Suprapubic skin (tissue), 4 donors: ENCODE measurements at regions not wholly inside any gene's neighbourhood (a gene's known extent, or its start where the extent isn't known, plus 50 kb on each side); places are given as distances from the start of the nearest gene placed in this dataset.

Experiments
- DNase-seq, 2 donors: peaks; one replicate each; pipeline ENCODE4 v3.0.0-alpha.2; 2019; ENCODE audit warnings: low spot score in 2 of 2
- H3K27ac ChIP-seq: fragments of 200-600 bp; sonication (generic); one replicate; pipeline ENCODE4 v1.5.1; 2019
- H3K27me3 ChIP-seq: fragments of 200-600 bp; sonication (generic); one replicate; pipeline ENCODE4 v1.5.1; 2019
- H3K36me3 ChIP-seq: fragments of 200-600 bp; sonication (generic); one replicate; pipeline ENCODE4 v1.5.1; 2019
- H3K4me1 ChIP-seq: fragments of 200-600 bp; sonication (generic); one replicate; pipeline ENCODE4 v1.5.1; 2019
- H3K4me3 ChIP-seq: fragments of 200-600 bp; sonication (generic); one replicate; pipeline ENCODE4 v1.5.1; 2019; ENCODE audit warnings: mild to moderate bottlenecking
- H3K9me3 ChIP-seq: fragments of 200-600 bp; sonication (generic); one replicate; pipeline ENCODE4 v1.5.1; 2019
- EP300 ChIP-seq: sonication (generic); formaldehyde crosslinking; IDR thresholded peaks from one replicate; pipeline ENCODE4 v1.6.1; 2017; ENCODE audit warnings: antibody characterized with exemption
- POLR2A ChIP-seq, 2 donors: fragments of 450-650 bp; IDR thresholded peaks; one replicate each; pipeline ENCODE4 v1.6.1; 2017; ENCODE audit warnings: antibody characterized with exemption in 2 of 2, mild to moderate bottlenecking in 2 of 2, moderate library complexity in 2 of 2
- POLR2AphosphoS5 ChIP-seq, 3 donors: sonication (generic); formaldehyde crosslinking; IDR thresholded peaks; one replicate each; pipeline ENCODE4 v1.6.1; 2017; ENCODE audit warnings: antibody characterized with exemption in 3 of 3
- WGBS: methylation state at CpG from one replicate; pipeline ENCODE4 v1.1.5; 2018; 5-methylcytosine and 5-hydroxymethylcytosine counted together
- TF ChIP-seq, protein P1 (sequence below), 2 donors: fragments of 200-600 bp in 1 of 2; fragments of 450-650 bp in 1 of 2; sonication (generic) in 1 of 2; IDR thresholded peaks; one replicate each; pipeline ENCODE4 v1.5.1; 2016 to 2019; ENCODE audit warnings: antibody characterized with exemption in 2 of 2, mild to moderate bottlenecking in 1 of 2, moderate library complexity in 1 of 2

DNA sequence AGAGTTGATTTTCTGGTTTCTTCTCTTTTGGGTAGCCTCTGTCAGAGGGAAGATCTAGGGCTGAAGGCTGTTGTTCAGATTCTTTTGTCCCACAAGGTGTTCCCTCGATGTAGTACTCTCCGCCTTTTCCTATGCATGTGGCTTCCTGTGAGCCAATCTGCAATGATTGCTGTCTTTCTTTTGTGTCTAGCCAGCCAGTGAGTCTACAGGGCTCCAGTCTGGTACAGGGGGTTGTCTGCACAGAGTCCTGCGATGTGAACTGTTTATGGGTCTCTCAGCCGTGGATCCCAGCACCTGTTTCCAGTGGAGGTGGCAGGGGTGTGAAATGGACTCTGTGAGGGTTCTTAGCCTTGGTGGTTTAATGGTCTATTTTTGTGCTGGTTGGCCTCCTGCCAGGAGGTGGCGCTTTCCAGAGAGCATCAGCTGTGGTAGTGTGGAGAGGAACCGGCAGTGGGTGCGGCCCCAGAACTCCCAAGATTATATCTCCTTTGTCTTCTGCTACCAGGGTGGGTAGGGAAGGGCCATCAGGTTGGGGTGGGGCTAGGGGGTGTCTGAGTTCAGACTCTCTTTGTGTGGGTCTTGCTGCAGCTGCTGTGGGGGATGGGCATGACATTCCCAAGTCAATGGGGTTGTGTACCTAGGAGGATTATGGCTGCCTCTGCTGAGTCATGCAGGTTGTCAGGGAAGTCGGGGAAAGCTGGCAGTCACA lies 81.3 kb upstream of the C21orf91 start:
- peaks cover 26% of the 10 kb centered on the region for H3K4me1 ChIP-seq
- no peaks in the 10 kb centered on the region for H3K27me3 ChIP-seq
- TF ChIP-seq EP300 (no peak), POLR2AphosphoS5 (IDR thresholded peaks at IDR 0.05) (no peak), POLR2A (IDR thresholded peaks at IDR 0.05) (no peak)
- TF ChIP-seq, protein P1, sequence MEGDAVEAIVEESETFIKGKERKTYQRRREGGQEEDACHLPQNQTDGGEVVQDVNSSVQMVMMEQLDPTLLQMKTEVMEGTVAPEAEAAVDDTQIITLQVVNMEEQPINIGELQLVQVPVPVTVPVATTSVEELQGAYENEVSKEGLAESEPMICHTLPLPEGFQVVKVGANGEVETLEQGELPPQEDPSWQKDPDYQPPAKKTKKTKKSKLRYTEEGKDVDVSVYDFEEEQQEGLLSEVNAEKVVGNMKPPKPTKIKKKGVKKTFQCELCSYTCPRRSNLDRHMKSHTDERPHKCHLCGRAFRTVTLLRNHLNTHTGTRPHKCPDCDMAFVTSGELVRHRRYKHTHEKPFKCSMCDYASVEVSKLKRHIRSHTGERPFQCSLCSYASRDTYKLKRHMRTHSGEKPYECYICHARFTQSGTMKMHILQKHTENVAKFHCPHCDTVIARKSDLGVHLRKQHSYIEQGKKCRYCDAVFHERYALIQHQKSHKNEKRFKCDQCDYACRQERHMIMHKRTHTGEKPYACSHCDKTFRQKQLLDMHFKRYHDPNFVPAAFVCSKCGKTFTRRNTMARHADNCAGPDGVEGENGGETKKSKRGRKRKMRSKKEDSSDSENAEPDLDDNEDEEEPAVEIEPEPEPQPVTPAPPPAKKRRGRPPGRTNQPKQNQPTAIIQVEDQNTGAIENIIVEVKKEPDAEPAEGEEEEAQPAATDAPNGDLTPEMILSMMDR (IDR thresholded peaks at IDR 0.05), result no peak
- DNase-seq, result no peak
- 85% methylated on average over 4 of the region's 8 CpGs for WGBS
- H3K4me3 ChIP-seq, result no peak overlapping the region
- no peaks in the 10 kb centered on the region for H3K36me3 ChIP-seq
- H3K27ac ChIP-seq, result peak overlapping the region; percentile 84
- no peaks in the 10 kb centered on the region for H3K9me3 ChIP-seq

- no peak for DNase-seq
- Histone ChIP-seq H3K27me3 (no peaks in the 10 kb centered on the region), H3K9me3 (no peaks in the 10 kb centered on the region), H3K36me3 (no peaks in the 10 kb centered on the region), H3K4me1 (peaks cover 9% of the 10 kb centered on the region), H3K27ac (no peak overlapping the region), H3K4me3 (no peak overlapping the region)
- TF ChIP-seq, protein P1 (IDR thresholded peaks at IDR 0.05), result no peak
- TF ChIP-seq POLR2A (IDR thresholded peaks at IDR 0.05) (no peak), EP300 (no peak), POLR2AphosphoS5 (IDR thresholded peaks at IDR 0.05) (no peak)
- 45% methylated on average over 1 of the region's 1 CpG for WGBS
Measured at GRCh38 chr21:17889171-17889570, 70.0 kb upstream of the C21orf91 start.

- TF ChIP-seq POLR2A (IDR thresholded peaks at IDR 0.05) (no peak), EP300 (no peak), POLR2AphosphoS5 (IDR thresholded peaks at IDR 0.05) (no peak)
- TF ChIP-seq, protein P1 (IDR thresholded peaks at IDR 0.05), result no peak
- Histone ChIP-seq H3K36me3 (no peaks in the 10 kb centered on the region), H3K27me3 (no peaks in the 10 kb centered on the region), H3K4me1 (no peaks in the 10 kb centered on the region), H3K9me3 (no peaks in the 10 kb centered on the region), H3K27ac (no peak overlapping the region), H3K4me3 (no peak overlapping the region)
- no peak for DNase-seq
Measured at GRCh38 chr21:17869115-17869514, 50.0 kb upstream of the C21orf91 start.
